ENCODE measurements at regions not wholly inside any gene's neighbourhood (a gene's known extent, or its start where the extent isn't known, plus 50 kb on each side); places are given as distances from the start of the nearest gene placed in this dataset.

- TF ChIP-seq TCF4 (CRISPR knock-in tag; IDR thresholded peaks at IDR 0.05; ENCODE audit: borderline replicate concordance) (no peak), CREB5 (CRISPR knock-in tag; IDR thresholded peaks at IDR 0.05; ENCODE audit: low read depth) (no peak), ZFP30 (CRISPR knock-in tag; IDR thresholded peaks at IDR 0.05) (no peak), PPARA (CRISPR knock-in tag; IDR thresholded peaks at IDR 0.05; ENCODE audit: borderline replicate concordance) (no peak), SNAI2 (CRISPR knock-in tag; IDR thresholded peaks at IDR 0.05) (no peak), ZNF565 (CRISPR knock-in tag; conservative IDR thresholded peaks at IDR 0.05; ENCODE audit: low read depth) (no peak), PATZ1 (CRISPR knock-in tag; IDR thresholded peaks at IDR 0.05; ENCODE audit: borderline replicate concordance) (no peak), RARB (CRISPR knock-in tag; IDR thresholded peaks at IDR 0.05) (no peak), POU6F1 (CRISPR knock-in tag; IDR thresholded peaks at IDR 0.05; ENCODE audit: borderline replicate concordance, low read depth) (no peak), TOX (CRISPR knock-in tag; IDR thresholded peaks at IDR 0.05; ENCODE audit: borderline replicate concordance) (no peak)
Observed at GRCh38 chr12:115037830-115038229, 353.9 kb upstream of the TBX3 start.
